Neural cell (in vitro differentiated cells): ENCODE measurements at regions not wholly inside any gene's neighbourhood (a gene's known extent, or its start where the extent isn't known, plus 50 kb on each side); places are given as distances from the start of the nearest gene placed in this dataset.

Source experiments
- H2AFZ ChIP-seq: fragments of 200-600, 300-800 bp; sonication (generic), shearing (Covaris generic); 2 replicates; pipeline ENCODE4 v1.6.0; 2014; ENCODE audit warnings: low read depth, mild to moderate bottlenecking, antibody characterized with exemption, low read length, moderate library complexity
- H3F3A ChIP-seq: fragments of 200-600 bp; shearing (Covaris generic); 2 replicates; pipeline ENCODE4 v1.6.1; 2016; ENCODE audit warnings: mild to moderate bottlenecking, moderate library complexity, mixed read lengths, antibody characterized with exemption, low read length; ENCODE audit not compliant: insufficient read depth, poor library complexity, severe bottlenecking
- H3K27ac ChIP-seq: fragments of 200-600, 300-800 bp; sonication (generic), shearing (Covaris generic); 2 replicates; pipeline ENCODE4 v1.5.1; 2014; ENCODE audit warnings: mild to moderate bottlenecking, low read length, moderate library complexity
- H3K27me3 ChIP-seq: fragments of 300-800, 200-600 bp; sonication (generic), shearing (Covaris generic); 2 replicates; pipeline ENCODE4 v1.6.0; 2014; ENCODE audit warnings: mild to moderate bottlenecking, low read depth, low read length, moderate library complexity; ENCODE audit not compliant: insufficient read depth
- H3K36me3 ChIP-seq: fragments of 300-800, 200-600 bp; sonication (generic), shearing (Covaris generic); 2 replicates; pipeline ENCODE4 v1.5.1; 2014; ENCODE audit warnings: mild to moderate bottlenecking, antibody characterized with exemption, low read length, moderate library complexity; ENCODE audit not compliant: insufficient read depth
- H3K4me2 ChIP-seq: fragments of 300-800, 200-600 bp; sonication (generic), shearing (Covaris generic); 2 replicates; pipeline ENCODE4 v1.6.0; 2014; ENCODE audit warnings: mild to moderate bottlenecking, low read length
- H3K4me3 ChIP-seq: fragments of 300-800, 200-600 bp; sonication (generic), shearing (Covaris generic); 2 replicates; pipeline ENCODE4 v1.5.1; 2014; ENCODE audit warnings: mild to moderate bottlenecking, low read length, moderate library complexity
- H3K79me2 ChIP-seq: fragments of 200-600 bp; shearing (Covaris generic); replicated peaks from 2 replicates; pipeline ENCODE4 v1.6.0; 2014; ENCODE audit warnings: mild to moderate bottlenecking, low read length, moderate library complexity; ENCODE audit not compliant: insufficient read depth
- H3K9ac ChIP-seq: fragments of 300-800, 200-600 bp; sonication (generic), shearing (Covaris generic); 2 replicates; pipeline ENCODE4 v1.6.1; 2016; ENCODE audit warnings: mild to moderate bottlenecking, low read length, mixed read lengths
- H3K9me2 ChIP-seq: fragments of 200-600 bp; shearing (Covaris generic); 2 replicates; pipeline ENCODE4 v1.6.1; 2016; ENCODE audit warnings: mild to moderate bottlenecking, low read length, mixed read lengths; ENCODE audit not compliant: insufficient read depth
- H3K9me3 ChIP-seq: fragments of 200-600, 300-800 bp; sonication (generic), shearing (Covaris generic); 2 replicates; pipeline ENCODE4 v1.6.1; 2016; ENCODE audit warnings: mild to moderate bottlenecking, mixed run types, low read length, moderate library complexity, mixed read lengths
- H4K20me1 ChIP-seq: fragments of 200-600 bp; shearing (Covaris generic); 2 replicates; pipeline ENCODE4 v1.6.1; 2016; ENCODE audit warnings: mild to moderate bottlenecking, mixed run types; ENCODE audit not compliant: insufficient read depth
- EP300 ChIP-seq: fragments of 450-650 bp; conservative IDR thresholded peaks from 2 replicates; pipeline ENCODE4 v1.6.1; 2014; ENCODE audit warnings: antibody characterized with exemption, mild to moderate bottlenecking, moderate library complexity; ENCODE audit not compliant: poor library complexity, severe bottlenecking
- EZH2 ChIP-seq: fragments of 200-600, 300-800 bp; shearing (Covaris generic), sonication (generic); IDR thresholded peaks from 2 replicates; pipeline ENCODE4 v1.6.1; 2014; ENCODE audit warnings: antibody characterized with exemption, low read length, borderline replicate concordance, mild to moderate bottlenecking; ENCODE audit not compliant: insufficient read depth, poor library complexity, severe bottlenecking
- MXI1 ChIP-seq: fragments of 450-650 bp; conservative IDR thresholded peaks from 2 replicates; pipeline ENCODE4 v1.6.1; 2014; ENCODE audit warnings: antibody characterized with exemption, mild to moderate bottlenecking; ENCODE audit not compliant: poor library complexity, severe bottlenecking
- POLR2AphosphoS5 ChIP-seq: IDR thresholded peaks from 2 replicates; pipeline ENCODE4 v1.6.1; 2012
- RAD21 ChIP-seq: fragments of 450-650 bp; conservative IDR thresholded peaks from 2 replicates; pipeline ENCODE4 v1.6.1; 2014; ENCODE audit warnings: antibody characterized with exemption, mild to moderate bottlenecking, moderate library complexity
- SMC3 ChIP-seq: fragments of 450-650 bp; conservative IDR thresholded peaks from 2 replicates; pipeline ENCODE4 v1.6.1; 2014; ENCODE audit warnings: antibody characterized with exemption, mild to moderate bottlenecking, moderate library complexity; ENCODE audit not compliant: poor library complexity
- TAF1 ChIP-seq: IDR thresholded peaks from 2 replicates; pipeline ENCODE4 v1.6.1; 2012; ENCODE audit warnings: low read depth
- TF ChIP-seq, protein P1 (sequence below): IDR thresholded peaks from 2 replicates; pipeline ENCODE4 v1.6.1; 2012; ENCODE audit warnings: borderline replicate concordance
- TF ChIP-seq, protein P2 (sequence below): fragments of 450-650 bp; IDR thresholded peaks from 2 replicates; pipeline ENCODE4 v1.5.1; 2014; ENCODE audit warnings: antibody characterized with exemption, mild to moderate bottlenecking, moderate library complexity; ENCODE audit not compliant: poor library complexity, severe bottlenecking

DNA sequence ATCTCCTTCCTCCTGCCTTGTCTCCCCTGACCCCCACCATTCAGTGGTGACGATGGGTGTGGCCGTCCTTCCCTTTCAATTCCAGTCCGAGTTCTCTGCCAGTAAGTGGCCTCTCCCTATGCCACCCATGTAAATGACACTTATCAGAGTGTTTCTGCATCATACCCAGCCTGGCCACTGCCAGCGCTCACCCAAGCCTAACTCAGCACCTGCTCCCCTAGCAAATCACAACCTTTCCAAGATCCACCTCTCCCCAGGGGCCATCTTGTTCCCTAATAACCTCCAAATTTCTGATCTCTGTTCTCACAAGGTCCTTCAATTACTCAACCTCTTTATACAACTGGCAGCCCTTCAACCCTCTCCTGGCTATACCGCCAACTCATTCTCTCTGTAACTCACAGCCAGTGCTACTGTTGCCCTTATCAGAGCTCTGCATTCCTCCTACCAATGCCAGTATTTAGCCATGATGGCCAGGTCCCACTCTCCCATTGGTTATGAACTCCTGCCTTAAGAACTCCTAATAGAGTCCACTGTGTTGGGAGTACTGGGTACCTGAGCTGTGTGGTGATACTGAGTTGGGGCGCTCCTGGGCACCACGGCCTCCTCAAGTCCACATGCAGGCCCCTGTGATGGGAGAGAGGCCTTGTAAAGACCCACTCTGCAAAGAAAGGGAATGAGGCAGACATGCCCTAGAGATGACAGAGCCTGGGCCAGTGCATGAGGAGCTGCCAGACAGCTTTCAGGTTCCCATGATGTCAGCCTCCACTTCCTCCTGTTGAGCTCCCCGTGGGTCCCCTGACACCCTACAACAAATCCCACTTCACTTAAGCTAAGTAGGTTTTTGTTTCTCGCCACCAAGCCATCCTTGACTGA, 187.4 kb upstream of the RREB1 start:
- no peak overlapping the region for H2AFZ ChIP-seq
- no peaks in the 10 kb centered on the region for H3K9me3 ChIP-seq
- no peaks in the 10 kb centered on the region for H3K27me3 ChIP-seq
- TF ChIP-seq EZH2 (no peak), EP300 (no peak), SMC3 (no peak), RAD21 (no peak), POLR2AphosphoS5 (no peak), TAF1 (no peak), MXI1 (no peak)
- TF ChIP-seq, protein P1, sequence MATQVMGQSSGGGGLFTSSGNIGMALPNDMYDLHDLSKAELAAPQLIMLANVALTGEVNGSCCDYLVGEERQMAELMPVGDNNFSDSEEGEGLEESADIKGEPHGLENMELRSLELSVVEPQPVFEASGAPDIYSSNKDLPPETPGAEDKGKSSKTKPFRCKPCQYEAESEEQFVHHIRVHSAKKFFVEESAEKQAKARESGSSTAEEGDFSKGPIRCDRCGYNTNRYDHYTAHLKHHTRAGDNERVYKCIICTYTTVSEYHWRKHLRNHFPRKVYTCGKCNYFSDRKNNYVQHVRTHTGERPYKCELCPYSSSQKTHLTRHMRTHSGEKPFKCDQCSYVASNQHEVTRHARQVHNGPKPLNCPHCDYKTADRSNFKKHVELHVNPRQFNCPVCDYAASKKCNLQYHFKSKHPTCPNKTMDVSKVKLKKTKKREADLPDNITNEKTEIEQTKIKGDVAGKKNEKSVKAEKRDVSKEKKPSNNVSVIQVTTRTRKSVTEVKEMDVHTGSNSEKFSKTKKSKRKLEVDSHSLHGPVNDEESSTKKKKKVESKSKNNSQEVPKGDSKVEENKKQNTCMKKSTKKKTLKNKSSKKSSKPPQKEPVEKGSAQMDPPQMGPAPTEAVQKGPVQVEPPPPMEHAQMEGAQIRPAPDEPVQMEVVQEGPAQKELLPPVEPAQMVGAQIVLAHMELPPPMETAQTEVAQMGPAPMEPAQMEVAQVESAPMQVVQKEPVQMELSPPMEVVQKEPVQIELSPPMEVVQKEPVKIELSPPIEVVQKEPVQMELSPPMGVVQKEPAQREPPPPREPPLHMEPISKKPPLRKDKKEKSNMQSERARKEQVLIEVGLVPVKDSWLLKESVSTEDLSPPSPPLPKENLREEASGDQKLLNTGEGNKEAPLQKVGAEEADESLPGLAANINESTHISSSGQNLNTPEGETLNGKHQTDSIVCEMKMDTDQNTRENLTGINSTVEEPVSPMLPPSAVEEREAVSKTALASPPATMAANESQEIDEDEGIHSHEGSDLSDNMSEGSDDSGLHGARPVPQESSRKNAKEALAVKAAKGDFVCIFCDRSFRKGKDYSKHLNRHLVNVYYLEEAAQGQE = no peak
- TF ChIP-seq, protein P2, sequence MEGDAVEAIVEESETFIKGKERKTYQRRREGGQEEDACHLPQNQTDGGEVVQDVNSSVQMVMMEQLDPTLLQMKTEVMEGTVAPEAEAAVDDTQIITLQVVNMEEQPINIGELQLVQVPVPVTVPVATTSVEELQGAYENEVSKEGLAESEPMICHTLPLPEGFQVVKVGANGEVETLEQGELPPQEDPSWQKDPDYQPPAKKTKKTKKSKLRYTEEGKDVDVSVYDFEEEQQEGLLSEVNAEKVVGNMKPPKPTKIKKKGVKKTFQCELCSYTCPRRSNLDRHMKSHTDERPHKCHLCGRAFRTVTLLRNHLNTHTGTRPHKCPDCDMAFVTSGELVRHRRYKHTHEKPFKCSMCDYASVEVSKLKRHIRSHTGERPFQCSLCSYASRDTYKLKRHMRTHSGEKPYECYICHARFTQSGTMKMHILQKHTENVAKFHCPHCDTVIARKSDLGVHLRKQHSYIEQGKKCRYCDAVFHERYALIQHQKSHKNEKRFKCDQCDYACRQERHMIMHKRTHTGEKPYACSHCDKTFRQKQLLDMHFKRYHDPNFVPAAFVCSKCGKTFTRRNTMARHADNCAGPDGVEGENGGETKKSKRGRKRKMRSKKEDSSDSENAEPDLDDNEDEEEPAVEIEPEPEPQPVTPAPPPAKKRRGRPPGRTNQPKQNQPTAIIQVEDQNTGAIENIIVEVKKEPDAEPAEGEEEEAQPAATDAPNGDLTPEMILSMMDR = no peak
- H3K4me2 ChIP-seq = no peak overlapping the region
- no peak overlapping the region for H3K9ac ChIP-seq
- no peaks in the 10 kb centered on the region for H3K79me2 ChIP-seq
- no peaks in the 10 kb centered on the region for H3K9me2 ChIP-seq
- H4K20me1 ChIP-seq = no peaks in the 10 kb centered on the region
- no peak overlapping the region for H3K27ac ChIP-seq
- H3F3A ChIP-seq = no peaks in the 10 kb centered on the region
- no peak overlapping the region for H3K4me3 ChIP-seq
- H3K36me3 ChIP-seq = no peaks in the 10 kb centered on the region

DNA sequence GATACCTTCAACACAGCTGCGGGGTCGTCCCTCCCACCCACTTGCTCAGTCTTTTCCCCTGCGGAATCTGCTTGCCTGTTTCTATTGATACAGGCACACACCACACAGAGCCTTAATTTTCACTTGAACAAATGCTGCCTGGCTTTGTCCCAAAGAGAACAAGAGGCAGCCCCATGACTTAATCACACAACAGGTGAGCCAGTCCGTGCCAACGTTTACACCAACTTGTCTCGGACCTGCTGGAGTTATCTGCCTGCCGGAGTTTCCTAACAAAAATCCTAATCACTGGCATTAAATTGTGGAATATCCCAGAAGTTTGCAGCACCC, 186.8 kb upstream of the RREB1 start:
- Histone ChIP-seq H4K20me1 (no peaks in the 10 kb centered on the region), H3F3A (no peaks in the 10 kb centered on the region), H3K4me2 (no peak overlapping the region), H3K27me3 (no peaks in the 10 kb centered on the region), H3K9ac (no peak overlapping the region), H3K36me3 (no peaks in the 10 kb centered on the region), H2AFZ (no peak overlapping the region), H3K27ac (no peak overlapping the region), H3K4me3 (no peak overlapping the region), H3K79me2 (no peaks in the 10 kb centered on the region), H3K9me3 (no peaks in the 10 kb centered on the region), H3K9me2 (no peaks in the 10 kb centered on the region)
- TF ChIP-seq, protein P1 = no peak
- TF ChIP-seq RAD21 (no peak), EZH2 (no peak), POLR2AphosphoS5 (no peak), EP300 (no peak), SMC3 (no peak), TAF1 (no peak), MXI1 (no peak)
- TF ChIP-seq, protein P2 = no peak
